Lower leg skin (tissue), 4 donors: ENCODE measurements at regions not wholly inside any gene's neighbourhood (a gene's known extent, or its start where the extent isn't known, plus 50 kb on each side); places are given as distances from the start of the nearest gene placed in this dataset.

Experiments used
- DNase-seq, 2 donors: peaks; one replicate each; pipeline ENCODE4 v3.0.0-alpha.2; 2019; ENCODE audit warnings: low spot score in 2 of 2
- H3K4me3 ChIP-seq: fragments of 200-600 bp; sonication (generic); 2 replicates; pipeline ENCODE4 v1.5.1; 2017; ENCODE audit warnings: mild to moderate bottlenecking, low read depth; ENCODE audit not compliant: poor library complexity, severe bottlenecking
- POLR2A ChIP-seq, 2 donors: fragments of 450-650 bp; IDR thresholded peaks; one replicate each; pipeline ENCODE4 v1.6.1; 2016 to 2017; ENCODE audit warnings: antibody characterized with exemption in 2 of 2, mild to moderate bottlenecking in 1 of 2, moderate library complexity in 1 of 2
- WGBS, 2 donors: methylation state at CpG; one replicate each; pipeline ENCODE4 v1.1.5; 2018; 5-methylcytosine and 5-hydroxymethylcytosine counted together
- intact Hi-C: fragments of 100-400 bp; cut with DNase I; formaldehyde crosslinking; loops from one replicate; pipeline ENCODE4 v1.15.0; 2023; ENCODE audit warnings: low total_unique reads
- TF ChIP-seq, protein P1 (sequence below), 3 donors: fragments of 450-650 bp; IDR thresholded peaks; one replicate each; pipeline ENCODE4 v1.5.1; 2016; ENCODE audit warnings: antibody characterized with exemption in 3 of 3, mild to moderate bottlenecking in 3 of 3, moderate library complexity in 2 of 3

DNA sequence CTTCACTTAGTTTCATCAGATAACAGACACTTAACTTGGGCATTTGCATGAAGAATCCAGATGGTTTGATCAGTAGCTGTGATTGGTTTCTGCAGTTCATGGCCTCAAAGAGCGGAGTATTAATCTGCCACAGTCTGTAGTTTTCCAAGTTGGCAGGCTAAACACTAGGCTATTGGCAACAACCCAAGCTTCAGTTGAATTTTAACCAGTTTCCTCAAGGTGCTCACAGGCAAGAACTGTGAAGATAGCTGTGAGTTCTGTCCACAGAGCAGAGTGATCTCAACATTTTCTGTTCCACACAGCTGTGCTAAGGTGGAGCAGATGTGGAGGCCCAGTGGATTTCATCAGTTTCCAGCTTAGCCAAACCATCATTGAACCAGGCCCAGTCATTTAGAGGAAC is 469.5 kb upstream of the LINC00305 start:
- H3K4me3 ChIP-seq = no peak overlapping the region
- intact Hi-C loops = no loop called here
- 58 to 75% methylated on average over 1 of the region's 1 CpG for WGBS, 2 donors
- no peak for DNase-seq
- TF ChIP-seq POLR2A (IDR thresholded peaks at IDR 0.05) = no peak
- TF ChIP-seq, protein P1, sequence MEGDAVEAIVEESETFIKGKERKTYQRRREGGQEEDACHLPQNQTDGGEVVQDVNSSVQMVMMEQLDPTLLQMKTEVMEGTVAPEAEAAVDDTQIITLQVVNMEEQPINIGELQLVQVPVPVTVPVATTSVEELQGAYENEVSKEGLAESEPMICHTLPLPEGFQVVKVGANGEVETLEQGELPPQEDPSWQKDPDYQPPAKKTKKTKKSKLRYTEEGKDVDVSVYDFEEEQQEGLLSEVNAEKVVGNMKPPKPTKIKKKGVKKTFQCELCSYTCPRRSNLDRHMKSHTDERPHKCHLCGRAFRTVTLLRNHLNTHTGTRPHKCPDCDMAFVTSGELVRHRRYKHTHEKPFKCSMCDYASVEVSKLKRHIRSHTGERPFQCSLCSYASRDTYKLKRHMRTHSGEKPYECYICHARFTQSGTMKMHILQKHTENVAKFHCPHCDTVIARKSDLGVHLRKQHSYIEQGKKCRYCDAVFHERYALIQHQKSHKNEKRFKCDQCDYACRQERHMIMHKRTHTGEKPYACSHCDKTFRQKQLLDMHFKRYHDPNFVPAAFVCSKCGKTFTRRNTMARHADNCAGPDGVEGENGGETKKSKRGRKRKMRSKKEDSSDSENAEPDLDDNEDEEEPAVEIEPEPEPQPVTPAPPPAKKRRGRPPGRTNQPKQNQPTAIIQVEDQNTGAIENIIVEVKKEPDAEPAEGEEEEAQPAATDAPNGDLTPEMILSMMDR (IDR thresholded peaks at IDR 0.05) = no peak

GRCh38 chr18:64615021-64615420 is 466.1 kb upstream of the LINC00305 start:
- no peak for DNase-seq
- intact Hi-C loops = no loop called here
- 56 to 60% methylated on average over 1 of the region's 1 CpG for WGBS, 2 donors
- no peak for TF ChIP-seq POLR2A (IDR thresholded peaks at IDR 0.05)
- TF ChIP-seq, protein P1 (IDR thresholded peaks at IDR 0.05) = no peak
- no peak overlapping the region for H3K4me3 ChIP-seq

- H3K4me3 ChIP-seq = no peak overlapping the region
- 63 to 67% methylated on average over 1 of the region's 1 CpG for WGBS, 2 donors
- no peak for TF ChIP-seq POLR2A (IDR thresholded peaks at IDR 0.05)
- TF ChIP-seq, protein P1 (IDR thresholded peaks at IDR 0.05) = no peak
- no peak for DNase-seq
- intact Hi-C loops = no loop called here
Measured at GRCh38 chr18:64614446-64614845, 465.6 kb upstream of the LINC00305 start.

GRCh38 chr18:64592246-64592645 is 443.4 kb upstream of the LINC00305 start:
- no peak for TF ChIP-seq POLR2A (IDR thresholded peaks at IDR 0.05)
- TF ChIP-seq, protein P1 (IDR thresholded peaks at IDR 0.05) = no peak
- no peak overlapping the region for H3K4me3 ChIP-seq
- DNase-seq = no peak
- intact Hi-C loops = no loop called here
- 88 to 91% methylated on average over 1 of the region's 1 CpG for WGBS, 2 donors

- TF ChIP-seq, protein P1 (IDR thresholded peaks at IDR 0.05) = no peak
- TF ChIP-seq POLR2A (IDR thresholded peaks at IDR 0.05) = no peak
- DNase-seq = no peak
- H3K4me3 ChIP-seq = no peak overlapping the region
- WGBS, 2 donors = 74 to 77% methylated on average over 3 of the region's 3 CpGs
- intact Hi-C loops = no loop called here
Measured at GRCh38 chr18:64589000-64589399, 440.1 kb upstream of the LINC00305 start.

- 90 to 93% methylated on average over 2 of the region's 2 CpGs for WGBS, 2 donors
- TF ChIP-seq, protein P1 (IDR thresholded peaks at IDR 0.05) = no peak
- TF ChIP-seq POLR2A (IDR thresholded peaks at IDR 0.05) = no peak
Measured at GRCh38 chr18:64566456-64566855, 417.6 kb upstream of the LINC00305 start.

More at GRCh38 chr18:64566456-64566855, 417.6 kb upstream of the LINC00305 start:
- no peak overlapping the region for H3K4me3 ChIP-seq
- intact Hi-C loops = no loop called here
- DNase-seq = no peak
